ENCODE measurements at regions not wholly inside any gene's neighbourhood (a gene's known extent, or its start where the extent isn't known, plus 50 kb on each side); places are given as distances from the start of the nearest gene placed in this dataset.

- no peaks in the 10 kb centered on the region for H3K4me1 ChIP-seq (ENCODE audit: control insufficient read depth in 1 of 2, extremely low read depth in 1 of 2, insufficient read depth in 2 of 2, low read length in 2 of 2)
- Mint-ChIP-seq H3K27ac (no peak overlapping the region), H3K36me3 (no peaks in the 10 kb centered on the region), H3K4me3 (no peak overlapping the region), H3K27me3 (peaks cover 2 to 7% of the 10 kb centered on the region in 2 donors), H3K4me1 (no peaks in the 10 kb centered on the region), H3K9me3 (peaks cover 0 to 4% (median 0%) of the 10 kb centered on the region in 3 donors)
- no peaks in the 10 kb centered on the region for H3K9me3 ChIP-seq
- no peaks in the 10 kb centered on the region for H3K27me3 ChIP-seq (replicated peaks in 1 of 2; ENCODE audit: control insufficient read depth in 2 of 2, extremely low read depth in 1 of 2, insufficient read depth in 2 of 2, low read length in 1 of 2)
- ChIA-PET CTCF (no interaction called here), POLR2A (no interaction called here)
- H3K36me3 ChIP-seq (ENCODE audit: control insufficient read depth in 2 of 2, extremely low read depth in 1 of 2, insufficient read depth in 1 of 2, low read length in 1 of 2) = no peaks in the 10 kb centered on the region
- H3K27ac ChIP-seq (ENCODE audit: low read length) = no peak overlapping the region
- DNase-seq = no peak
- no peak for ATAC-seq (replicated peaks in 1 of 4)
- 74% methylated on average over 4 of the region's 6 CpGs for WGBS (ENCODE audit: insufficient coverage)
- H3K4me3 ChIP-seq (ENCODE audit: control insufficient read depth in 1 of 2, extremely low read depth in 1 of 2, low read length in 1 of 2) = no peak overlapping the region
Observed at GRCh38 chr2:215740071-215740470, 273.3 kb downstream of the MREG start.

- H3K27me3 ChIP-seq (replicated peaks in 1 of 2; ENCODE audit: control insufficient read depth in 2 of 2, extremely low read depth in 1 of 2, insufficient read depth in 2 of 2, low read length in 1 of 2) = no peaks in the 10 kb centered on the region
- Mint-ChIP-seq H3K4me3 (no peak overlapping the region), H3K27me3 (peaks cover 2 to 7% of the 10 kb centered on the region in 2 donors), H3K9me3 (peaks cover 0 to 7% (median 0%) of the 10 kb centered on the region in 3 donors), H3K4me1 (no peaks in the 10 kb centered on the region), H3K36me3 (no peaks in the 10 kb centered on the region), H3K27ac (no peak overlapping the region)
- ChIA-PET POLR2A (no interaction called here), CTCF (no interaction called here)
- H3K27ac ChIP-seq (ENCODE audit: low read length) = no peak overlapping the region
- H3K36me3 ChIP-seq (ENCODE audit: control insufficient read depth in 2 of 2, extremely low read depth in 1 of 2, insufficient read depth in 1 of 2, low read length in 1 of 2) = no peaks in the 10 kb centered on the region
- H3K4me1 ChIP-seq (ENCODE audit: control insufficient read depth in 1 of 2, extremely low read depth in 1 of 2, insufficient read depth in 2 of 2, low read length in 2 of 2) = no peaks in the 10 kb centered on the region
- no peak for DNase-seq
- H3K4me3 ChIP-seq (ENCODE audit: control insufficient read depth in 1 of 2, extremely low read depth in 1 of 2, low read length in 1 of 2) = no peak overlapping the region
- WGBS (ENCODE audit: insufficient coverage) = no CpG with 5 or more reads among the region's 2 CpGs
- no peaks in the 10 kb centered on the region for H3K9me3 ChIP-seq
- ATAC-seq (replicated peaks in 1 of 4) = no peak
Observed at GRCh38 chr2:215738351-215738750, 275.0 kb downstream of the MREG start.

DNA sequence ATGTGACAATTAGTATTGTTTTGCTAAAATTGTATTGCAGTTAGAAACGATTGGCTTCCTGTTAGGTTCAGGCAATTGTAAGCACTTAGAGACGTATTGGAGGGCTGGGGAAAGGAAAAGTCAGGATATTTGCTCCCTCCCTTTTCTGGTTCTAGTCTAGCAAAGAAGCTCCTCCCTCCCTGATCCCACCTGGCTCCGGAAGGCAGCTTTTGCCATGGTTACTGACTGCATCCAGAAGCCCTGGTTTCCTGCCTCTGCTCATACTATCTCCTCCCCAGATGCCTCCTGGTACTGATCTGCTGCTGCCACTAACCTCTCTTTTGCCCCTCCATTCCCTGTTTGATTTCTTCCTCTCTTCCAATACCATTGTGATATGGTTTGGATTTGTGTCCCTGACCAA lies 275.9 kb downstream of the MREG start:
- H3K27ac Mint-ChIP-seq = no peak overlapping the region
- H3K9me3 Mint-ChIP-seq = peaks cover 0 to 7% (median 0%) of the 10 kb centered on the region in 3 donors
- H3K4me3 ChIP-seq (ENCODE audit: control insufficient read depth in 1 of 2, extremely low read depth in 1 of 2, low read length in 1 of 2) = no peak overlapping the region
- WGBS (ENCODE audit: insufficient coverage) = 100% methylated on average over 1 of the region's 3 CpGs
- CTCF ChIA-PET = no interaction called here
- no peaks in the 10 kb centered on the region for H3K9me3 ChIP-seq
- H3K36me3 ChIP-seq (ENCODE audit: control insufficient read depth in 2 of 2, extremely low read depth in 1 of 2, insufficient read depth in 1 of 2, low read length in 1 of 2) = no peaks in the 10 kb centered on the region
- no peak for DNase-seq
- H3K27me3 ChIP-seq (replicated peaks in 1 of 2; ENCODE audit: control insufficient read depth in 2 of 2, extremely low read depth in 1 of 2, insufficient read depth in 2 of 2, low read length in 1 of 2) = no peaks in the 10 kb centered on the region
- no peak overlapping the region for H3K27ac ChIP-seq (ENCODE audit: low read length)
- no peaks in the 10 kb centered on the region for H3K4me1 Mint-ChIP-seq
- H3K4me1 ChIP-seq (ENCODE audit: control insufficient read depth in 1 of 2, extremely low read depth in 1 of 2, insufficient read depth in 2 of 2, low read length in 2 of 2) = no peaks in the 10 kb centered on the region
- no peaks in the 10 kb centered on the region for H3K36me3 Mint-ChIP-seq
- ATAC-seq (replicated peaks in 1 of 4) = no peak
- H3K4me3 Mint-ChIP-seq = no peak overlapping the region
- POLR2A ChIA-PET = no interaction called here
- peaks cover 2 to 7% of the 10 kb centered on the region in 2 donors for H3K27me3 Mint-ChIP-seq

GRCh38 chr2:215736653-215737290 lies 276.6 kb downstream of the MREG start:
- WGBS (ENCODE audit: insufficient coverage) = 78% methylated on average over 2 of the region's 4 CpGs
- H3K27ac Mint-ChIP-seq = no peak overlapping the region
- ChIA-PET POLR2A (no interaction called here), CTCF (no interaction called here)
- peaks cover 0 to 7% (median 0%) of the 10 kb centered on the region in 3 donors for H3K9me3 Mint-ChIP-seq
- Histone ChIP-seq H3K36me3 (ENCODE audit: control insufficient read depth in 2 of 2, extremely low read depth in 1 of 2, insufficient read depth in 1 of 2, low read length in 1 of 2) (no peaks in the 10 kb centered on the region), H3K9me3 (no peaks in the 10 kb centered on the region), H3K27ac (ENCODE audit: low read length) (no peak overlapping the region), H3K4me1 (ENCODE audit: control insufficient read depth in 1 of 2, extremely low read depth in 1 of 2, insufficient read depth in 2 of 2, low read length in 2 of 2) (no peaks in the 10 kb centered on the region), H3K27me3 (replicated peaks in 1 of 2; ENCODE audit: control insufficient read depth in 2 of 2, extremely low read depth in 1 of 2, insufficient read depth in 2 of 2, low read length in 1 of 2) (no peaks in the 10 kb centered on the region), H3K4me3 (ENCODE audit: control insufficient read depth in 1 of 2, extremely low read depth in 1 of 2, low read length in 1 of 2) (no peak overlapping the region)
- no peaks in the 10 kb centered on the region for H3K4me1 Mint-ChIP-seq
- DNase-seq (no peak), ATAC-seq (replicated peaks in 1 of 4) (no peak)
- peaks cover 2 to 7% of the 10 kb centered on the region in 2 donors for H3K27me3 Mint-ChIP-seq
- no peaks in the 10 kb centered on the region for H3K36me3 Mint-ChIP-seq
- no peak overlapping the region for H3K4me3 Mint-ChIP-seq

DNA sequence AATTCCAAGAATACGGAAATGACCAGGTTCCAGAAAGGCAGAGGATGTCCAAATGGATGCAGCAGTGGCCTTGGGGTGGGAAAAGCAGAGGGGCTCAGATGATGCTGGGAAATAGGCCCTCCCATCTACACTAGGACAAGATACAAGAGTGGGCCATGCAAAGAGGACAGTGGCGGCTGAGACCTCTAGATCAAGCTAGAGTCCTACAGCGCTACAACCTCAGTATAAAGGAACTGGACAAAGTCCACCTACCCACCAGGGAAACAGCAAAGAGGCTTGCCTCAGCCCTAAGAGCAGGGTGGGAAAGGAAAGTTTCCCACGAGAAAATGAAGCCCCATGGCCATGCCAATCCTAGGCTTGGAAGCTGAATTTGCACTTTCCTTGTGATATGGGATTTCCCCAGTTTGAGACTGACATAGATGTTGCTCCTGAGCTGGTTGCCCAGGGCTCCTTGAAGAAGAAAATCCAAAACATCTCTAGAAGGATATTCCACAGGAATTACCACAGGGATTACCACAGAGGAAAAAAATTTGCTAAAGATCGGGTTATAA lies 282.2 kb downstream of the MREG start:
- H3K9me3 ChIP-seq = no peaks in the 10 kb centered on the region
- Mint-ChIP-seq H3K36me3 (no peaks in the 10 kb centered on the region), H3K4me1 (peaks cover 0 to 5% (median 3%) of the 10 kb centered on the region in 3 donors), H3K4me3 (no peak overlapping the region), H3K9me3 (peaks cover 0 to 3% (median 0%) of the 10 kb centered on the region in 3 donors), H3K27ac (no peak overlapping the region), H3K27me3 (no peaks in the 10 kb centered on the region)
- H3K4me3 ChIP-seq (ENCODE audit: control insufficient read depth in 1 of 2, extremely low read depth in 1 of 2, low read length in 1 of 2) = no peak overlapping the region
- H3K4me1 ChIP-seq (ENCODE audit: control insufficient read depth in 1 of 2, extremely low read depth in 1 of 2, insufficient read depth in 2 of 2, low read length in 2 of 2) = no peaks in the 10 kb centered on the region
- 100% methylated on average over 1 of the region's 5 CpGs for WGBS (ENCODE audit: insufficient coverage)
- DNase-seq (no peak), ATAC-seq (replicated peaks in 1 of 4) (no peak)
- ChIA-PET POLR2A (no interaction called here), CTCF (interaction anchor here in 1 of 2 donors (0.6 kb wide), 1 partner anchor 90 kb away, joined by 3 read pairs; no protein-coding TSS in a partner anchor)
- H3K27ac ChIP-seq (ENCODE audit: low read length) = no peak overlapping the region
- H3K27me3 ChIP-seq (replicated peaks in 1 of 2; ENCODE audit: control insufficient read depth in 2 of 2, extremely low read depth in 1 of 2, insufficient read depth in 2 of 2, low read length in 1 of 2) = no peaks in the 10 kb centered on the region
- no peaks in the 10 kb centered on the region for H3K36me3 ChIP-seq (ENCODE audit: control insufficient read depth in 2 of 2, extremely low read depth in 1 of 2, insufficient read depth in 1 of 2, low read length in 1 of 2)

DNA sequence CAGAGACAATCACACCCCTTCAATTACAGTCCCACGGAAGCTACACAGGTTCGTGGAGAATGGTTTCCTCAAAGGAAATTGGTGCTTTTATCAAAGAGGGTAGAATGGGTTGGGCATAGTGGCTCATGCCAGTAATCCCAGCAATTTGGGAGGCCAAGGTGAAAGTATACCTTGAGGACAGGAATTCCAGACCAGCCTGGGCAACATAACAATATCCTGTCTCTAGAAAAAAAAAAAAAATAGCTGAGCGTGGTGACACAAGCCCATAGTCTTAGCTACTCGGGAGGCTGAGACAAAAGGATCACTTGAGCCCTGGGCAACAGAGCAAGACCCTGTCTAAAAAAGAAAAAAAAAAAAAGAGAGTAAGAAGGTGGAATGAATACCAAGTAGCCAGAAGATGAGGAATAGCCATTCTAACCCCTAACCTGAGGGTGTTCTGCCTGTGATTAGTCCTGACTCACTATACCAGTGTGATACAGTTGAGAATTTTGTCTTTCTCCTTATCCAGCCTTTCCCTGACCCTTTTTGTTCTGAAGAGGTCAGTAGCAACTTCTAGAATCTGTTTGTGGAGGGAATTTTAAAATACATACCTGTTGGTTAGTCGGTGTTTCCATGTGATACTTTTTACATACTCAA lies 283.2 kb downstream of the MREG start:
- no CpG with 5 or more reads among the region's 5 CpGs for WGBS (ENCODE audit: insufficient coverage)
- no peaks in the 10 kb centered on the region for H3K9me3 ChIP-seq
- no peaks in the 10 kb centered on the region for H3K36me3 Mint-ChIP-seq
- no peak for ATAC-seq (replicated peaks in 1 of 4)
- H3K4me1 Mint-ChIP-seq = peaks cover 0 to 5% (median 3%) of the 10 kb centered on the region in 3 donors
- ChIA-PET CTCF (interaction anchor here in 1 of 2 donors (0.6 kb wide), 1 partner anchor 14 kb away, joined by 3 read pairs; no protein-coding TSS in a partner anchor), POLR2A (no interaction called here)
- H3K4me1 ChIP-seq (ENCODE audit: control insufficient read depth in 1 of 2, extremely low read depth in 1 of 2, insufficient read depth in 2 of 2, low read length in 2 of 2) = no peaks in the 10 kb centered on the region
- no peak overlapping the region for H3K27ac ChIP-seq (ENCODE audit: low read length)
- no peaks in the 10 kb centered on the region for H3K27me3 ChIP-seq (replicated peaks in 1 of 2; ENCODE audit: control insufficient read depth in 2 of 2, extremely low read depth in 1 of 2, insufficient read depth in 2 of 2, low read length in 1 of 2)
- H3K9me3 Mint-ChIP-seq = peaks cover 0 to 3% (median 0%) of the 10 kb centered on the region in 3 donors
- no peak overlapping the region for H3K4me3 ChIP-seq (ENCODE audit: control insufficient read depth in 1 of 2, extremely low read depth in 1 of 2, low read length in 1 of 2)
- no peaks in the 10 kb centered on the region for H3K36me3 ChIP-seq (ENCODE audit: control insufficient read depth in 2 of 2, extremely low read depth in 1 of 2, insufficient read depth in 1 of 2, low read length in 1 of 2)
- H3K27ac Mint-ChIP-seq = no peak overlapping the region
- H3K4me3 Mint-ChIP-seq = no peak overlapping the region
- H3K27me3 Mint-ChIP-seq = peaks cover 0 to 7% of the 10 kb centered on the region in 2 donors
- no peak for DNase-seq

Measured in T-cell (primary cell).